AG08395 (cell line): ENCODE measurements at regions not wholly inside any gene's neighbourhood (a gene's known extent, or its start where the extent isn't known, plus 50 kb on each side); places are given as distances from the start of the nearest gene placed in this dataset.
"Not testable (repeated sequence)": the region's sequence is repeated elsewhere in the genome, so short reads cannot be mapped to it uniquely, and the experiment has no call there.

Experiments
- DNase-seq: peaks from one replicate; pipeline ENCODE4 v3.0.0; 2012; ENCODE audit warnings: mixed read lengths, low spot score

DNA sequence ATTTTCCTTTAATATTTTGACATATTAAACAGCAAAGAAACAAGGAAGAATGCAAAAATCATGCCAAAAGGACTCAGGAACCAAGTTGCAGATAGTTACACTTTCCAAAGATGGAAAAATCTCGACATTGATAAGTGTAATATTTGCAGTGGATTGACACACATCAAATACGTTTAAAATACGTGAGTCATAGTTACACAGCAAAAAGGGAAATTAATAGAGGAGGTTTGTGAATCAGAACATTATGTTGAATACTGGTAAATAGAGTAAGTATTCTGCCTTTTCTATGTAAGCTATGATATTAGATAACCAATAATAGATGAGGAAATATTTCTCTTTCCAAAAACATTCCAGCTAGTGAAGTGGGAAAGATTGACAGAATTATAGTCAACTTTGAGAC lies 1761.3 kb upstream of the IGFBP7 start:
- no peak for DNase-seq

DNA sequence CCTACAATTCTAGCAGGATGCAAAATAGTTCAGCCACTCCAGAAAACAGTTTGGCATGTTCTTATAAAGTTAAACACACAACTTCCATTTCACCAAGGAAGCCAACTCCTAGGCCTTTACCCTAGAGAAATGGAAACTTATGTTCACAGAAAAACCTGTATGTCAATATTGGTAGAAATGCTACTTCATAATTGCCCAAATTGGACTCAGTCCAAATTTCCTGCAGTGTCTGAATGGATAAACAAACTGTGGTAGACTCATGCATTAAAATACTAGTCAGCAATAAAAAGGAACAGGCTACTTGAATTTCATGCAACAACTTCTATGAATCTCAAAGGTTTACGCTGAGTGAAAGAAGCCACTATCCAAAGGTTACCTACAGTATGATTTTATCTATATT lies 1738.8 kb upstream of the IGFBP7 start:
- DNase-seq: no peak

DNA sequence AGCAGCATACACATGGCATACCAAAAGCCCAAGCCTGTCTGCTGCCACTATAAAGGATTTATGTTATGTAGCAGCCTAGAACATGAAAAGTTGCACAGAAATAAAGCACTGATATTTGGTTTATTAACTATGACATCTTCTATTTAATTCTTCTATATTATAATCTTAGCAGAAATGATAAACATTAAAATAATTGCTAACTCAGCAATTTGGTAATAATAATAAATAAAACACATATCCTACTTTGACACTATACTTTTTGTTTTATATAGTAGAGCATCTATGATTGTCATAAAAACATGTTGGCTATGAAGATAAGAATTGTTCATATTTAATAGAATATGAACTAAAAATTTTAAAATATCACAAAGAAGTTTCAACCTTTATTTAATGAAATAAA lies 1733.3 kb upstream of the IGFBP7 start:
- no peak for DNase-seq

DNA sequence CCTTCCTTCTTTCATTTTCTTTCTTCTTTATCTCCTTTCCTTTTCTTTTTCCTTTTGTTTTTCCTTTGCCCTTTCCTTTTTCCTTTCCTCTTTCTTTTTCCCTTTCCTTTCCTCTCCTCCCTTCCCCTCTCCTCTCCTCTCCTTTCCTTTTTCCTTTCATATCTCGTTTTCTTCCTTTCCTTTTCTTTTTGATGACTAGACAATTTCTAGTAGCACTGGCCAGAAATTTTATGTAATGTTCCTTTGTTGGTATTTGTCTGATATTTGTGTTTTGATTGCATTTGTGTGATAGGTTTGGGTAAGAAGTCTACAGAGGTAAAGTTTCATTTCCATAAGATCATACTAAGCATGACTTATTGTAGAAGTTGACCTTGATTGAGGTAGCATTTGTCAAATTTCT lies 1722.9 kb upstream of the IGFBP7 start:
- DNase-seq: no peak

DNA sequence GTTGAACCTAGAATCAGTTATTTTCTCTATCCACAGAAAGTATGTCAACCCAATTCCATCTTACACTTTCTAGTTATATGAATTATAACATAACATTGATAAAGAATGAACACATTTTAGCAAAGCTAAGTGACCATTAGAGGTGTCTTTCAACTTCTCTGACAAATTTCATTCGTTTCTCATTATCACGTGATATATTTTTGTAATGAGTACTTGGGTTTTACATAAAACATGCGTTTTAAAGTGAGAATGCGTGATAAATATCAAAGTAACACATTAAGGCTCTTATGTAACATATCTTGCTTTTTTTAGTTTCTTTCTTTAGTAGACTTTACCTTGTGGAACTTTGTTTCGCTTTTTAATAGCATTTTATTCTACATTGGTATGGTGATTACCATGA lies 1715.1 kb upstream of the IGFBP7 start:
- DNase-seq: no peak

DNA sequence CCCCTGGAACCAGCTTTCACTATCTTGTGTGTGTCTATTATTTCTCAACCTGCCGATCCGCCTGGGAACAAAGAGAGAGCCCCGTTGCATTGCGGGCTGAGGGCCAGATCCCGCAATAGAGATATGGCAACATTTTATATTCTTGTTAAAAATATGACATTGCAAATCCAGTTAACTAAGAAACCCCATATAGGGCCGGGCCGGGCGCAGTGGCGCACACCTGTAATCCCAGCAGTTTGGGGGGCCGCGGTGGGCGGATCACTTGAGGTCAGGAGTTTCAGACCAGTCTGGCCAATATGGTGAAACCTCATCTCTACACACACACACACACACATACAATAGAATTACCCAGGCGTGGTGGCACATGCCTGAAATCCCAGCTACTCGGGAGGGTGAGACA lies 1708.4 kb upstream of the IGFBP7 start:
- DNase-seq: not testable (repeated sequence)

DNA sequence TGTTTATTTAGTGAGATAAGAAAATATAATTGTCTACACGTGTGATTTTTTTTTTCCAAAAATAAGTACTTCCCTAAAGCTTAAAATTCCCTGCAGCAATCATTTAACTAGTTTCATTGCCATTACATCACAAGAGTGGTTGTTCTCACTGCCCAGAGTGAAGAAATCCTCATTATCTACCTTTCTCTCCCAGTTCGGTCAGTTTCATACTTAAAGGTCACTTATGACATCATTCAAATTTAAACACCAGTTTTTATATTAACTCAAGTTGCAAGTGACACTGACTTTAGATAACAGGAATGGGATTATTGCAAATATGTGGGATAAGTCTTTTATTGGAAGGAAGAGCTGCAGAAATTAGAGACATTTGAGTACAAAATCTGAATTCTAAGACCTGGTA lies 1699.8 kb upstream of the IGFBP7 start:
- no peak for DNase-seq

DNA sequence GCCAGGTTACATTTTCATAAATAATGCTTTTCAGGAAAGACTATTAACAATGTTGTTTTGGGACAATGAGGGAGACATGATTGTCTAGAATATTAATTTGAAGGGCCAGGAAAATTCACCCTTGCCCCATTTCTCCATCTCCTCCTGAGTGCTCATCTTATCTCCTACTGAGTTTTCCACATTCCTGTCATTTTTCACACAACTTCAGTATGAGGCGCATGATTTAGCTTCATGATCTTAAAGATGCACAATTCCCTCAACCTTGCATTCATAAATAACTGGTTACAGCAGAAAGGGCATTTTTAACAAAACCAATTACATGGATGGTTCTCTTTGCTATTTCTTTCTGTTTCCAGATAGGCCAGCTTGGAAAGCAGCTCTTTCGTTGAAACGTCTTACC lies 1699.2 kb upstream of the IGFBP7 start:
- DNase-seq: no peak

DNA sequence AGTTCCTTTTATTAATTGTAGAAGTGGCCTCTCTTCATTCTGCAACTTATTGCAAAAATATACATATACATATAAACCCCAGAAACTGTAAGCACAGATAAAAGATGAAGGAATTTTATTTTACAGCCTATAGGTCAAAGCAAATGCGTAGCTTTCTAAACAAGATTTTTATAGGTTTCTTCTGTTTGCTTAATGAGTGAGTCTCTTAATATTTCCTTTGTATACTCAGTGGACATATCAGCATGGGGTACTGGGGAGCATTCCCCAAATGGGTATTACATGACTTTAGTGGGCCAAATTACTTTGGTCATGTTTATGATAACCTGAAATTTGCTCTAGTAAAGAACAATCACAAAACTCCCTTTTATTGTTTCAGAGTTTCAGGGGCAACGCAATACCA lies 1698.6 kb upstream of the IGFBP7 start:
- DNase-seq: no peak

DNA sequence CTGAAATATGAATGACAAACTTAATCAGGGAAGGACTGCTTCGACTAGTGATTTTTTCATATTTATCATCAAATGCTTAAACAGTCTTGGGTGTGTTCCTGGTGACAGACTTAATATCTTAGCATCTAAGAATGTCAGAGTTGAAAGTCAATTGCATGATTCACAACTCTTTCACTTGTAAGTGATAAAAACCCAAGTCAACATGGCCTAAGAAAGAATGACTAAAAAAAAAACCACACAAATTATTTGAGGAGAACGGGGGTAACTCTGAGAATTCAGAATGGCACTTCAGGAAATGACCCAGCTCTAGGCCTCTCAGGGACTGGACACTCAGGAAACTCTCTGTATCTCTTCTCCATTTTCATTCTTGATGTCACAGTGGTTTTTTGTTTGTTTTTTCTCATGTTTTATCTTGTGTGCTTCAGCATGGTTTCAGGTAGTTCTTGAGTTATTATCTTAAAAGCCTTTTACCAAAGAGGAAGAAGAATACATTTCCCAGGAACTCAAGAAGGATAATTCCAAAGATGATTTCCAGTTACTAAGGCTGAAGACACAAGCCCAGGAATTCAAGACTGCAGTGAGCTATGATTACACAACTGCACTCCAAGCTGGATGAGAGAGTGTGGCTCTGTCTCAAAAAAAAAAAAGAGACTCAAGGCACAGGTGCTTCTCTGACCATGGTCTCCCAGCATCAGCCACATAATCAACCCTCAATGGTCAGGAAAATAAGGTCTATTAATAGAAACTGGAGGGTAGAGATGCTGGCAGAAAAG lies 1697.8 kb upstream of the IGFBP7 start:
- no peak for DNase-seq

DNA sequence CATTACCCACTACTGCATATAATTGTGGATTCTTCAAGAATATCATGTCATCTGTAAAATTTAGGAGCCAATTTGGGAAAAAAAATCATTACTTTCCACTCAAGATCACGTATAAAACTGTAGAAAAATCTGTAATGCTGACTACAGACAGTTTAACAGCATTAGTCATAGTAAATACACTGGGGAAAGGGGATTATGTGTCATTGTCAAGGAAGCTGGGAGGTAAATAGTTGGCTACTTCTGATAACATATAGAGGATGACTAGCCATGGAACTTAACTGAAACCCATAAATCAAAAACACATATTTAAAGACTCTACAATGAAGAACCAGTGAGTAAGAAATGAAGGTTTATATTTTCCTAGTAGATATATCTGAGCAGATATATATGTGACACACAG lies 1666.4 kb upstream of the IGFBP7 start:
- no peak for DNase-seq

DNA sequence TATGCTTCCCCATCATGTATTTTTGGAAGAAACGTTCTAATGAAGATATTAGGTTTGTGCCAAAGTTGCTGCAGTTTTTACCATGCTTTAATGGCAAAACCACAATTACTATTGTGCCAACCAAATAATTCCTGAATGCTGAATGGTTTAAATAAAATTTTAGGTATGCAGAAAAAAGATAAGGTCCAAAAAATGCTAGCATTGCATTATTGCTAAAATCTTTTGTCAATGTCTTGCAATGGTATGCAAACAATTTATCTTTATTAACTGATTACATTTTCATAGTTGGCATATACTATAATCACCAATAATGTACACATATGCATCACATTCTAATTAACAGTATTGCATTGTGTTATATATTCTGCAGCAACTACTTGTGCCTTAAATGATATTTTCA lies 1657.4 kb upstream of the IGFBP7 start:
- no peak for DNase-seq

DNA sequence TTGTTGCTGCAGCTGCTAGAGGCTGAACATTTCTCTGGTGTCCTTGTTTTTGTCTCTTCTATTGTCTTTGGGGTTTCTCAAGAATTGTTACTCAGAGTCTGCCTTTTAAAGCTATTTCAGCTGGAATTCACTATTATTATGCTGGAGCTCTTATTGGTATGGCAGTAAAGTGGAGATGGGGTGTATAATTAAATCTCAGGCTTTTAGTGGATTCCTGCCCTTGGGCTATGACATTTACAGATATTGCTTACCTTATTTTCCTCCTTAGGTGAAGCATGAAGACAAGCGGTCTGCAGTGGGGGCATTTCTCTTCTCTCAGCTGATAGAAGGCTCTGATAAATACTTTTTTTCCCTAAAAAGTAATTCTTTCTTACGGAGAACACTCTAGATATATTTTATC lies 1656.6 kb upstream of the IGFBP7 start:
- DNase-seq: no peak

DNA sequence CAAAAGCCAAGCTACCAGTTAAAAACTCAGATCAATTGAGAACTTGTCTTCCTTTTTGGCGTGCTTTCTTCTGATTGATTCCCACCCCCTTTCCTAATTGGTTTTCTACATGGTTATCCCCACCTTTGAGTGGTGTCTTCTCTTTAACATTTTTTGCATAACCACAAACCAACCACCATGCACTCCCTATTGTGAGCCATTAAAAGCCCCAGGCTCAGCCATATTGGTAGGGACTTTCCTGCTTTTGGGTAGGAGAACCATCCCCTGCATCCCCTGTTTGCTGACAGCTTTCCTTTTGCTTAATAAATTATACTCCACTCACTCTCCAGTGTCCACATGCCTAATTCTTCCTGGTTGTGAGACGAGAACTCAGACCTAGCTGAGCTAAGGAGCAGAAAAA lies 1651.4 kb upstream of the IGFBP7 start:
- no peak for DNase-seq

DNA sequence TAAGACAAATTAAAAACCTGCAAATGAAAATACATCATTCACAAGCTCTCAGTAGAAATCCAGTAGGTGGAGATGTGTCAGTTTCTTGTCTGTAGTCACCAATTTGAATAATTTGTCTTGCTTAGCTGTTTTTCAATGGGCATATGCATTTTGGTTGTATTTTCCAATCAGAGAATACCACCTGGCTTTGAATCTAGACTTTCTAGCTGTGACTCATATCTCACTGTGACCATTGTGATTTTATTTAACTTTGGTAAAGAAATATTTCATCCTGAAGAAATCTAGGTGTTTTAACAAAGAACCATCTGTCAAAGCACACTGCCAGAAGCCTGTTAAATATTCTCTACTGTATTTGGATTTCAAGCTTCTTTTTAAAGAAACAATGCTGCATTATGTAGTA lies 1650.6 kb upstream of the IGFBP7 start:
- DNase-seq: no peak

DNA sequence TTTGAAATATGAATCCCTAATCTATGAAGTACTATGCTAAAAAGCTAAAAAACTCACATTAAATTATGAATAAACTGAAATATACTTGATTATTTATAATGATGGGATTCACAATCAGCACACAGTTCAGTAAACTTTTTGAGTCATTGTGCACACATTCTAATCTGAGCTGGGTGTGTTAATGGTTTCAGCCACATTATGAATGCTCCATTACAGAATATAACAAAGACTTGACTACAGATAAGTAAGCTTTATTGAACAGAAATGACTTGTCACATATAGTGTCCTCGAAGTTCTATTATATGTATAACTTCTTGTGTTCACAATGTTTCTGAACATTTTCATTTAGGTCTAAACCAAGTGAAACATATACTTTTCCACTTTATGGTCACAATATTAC lies 1649.9 kb upstream of the IGFBP7 start:
- no peak for DNase-seq

DNA sequence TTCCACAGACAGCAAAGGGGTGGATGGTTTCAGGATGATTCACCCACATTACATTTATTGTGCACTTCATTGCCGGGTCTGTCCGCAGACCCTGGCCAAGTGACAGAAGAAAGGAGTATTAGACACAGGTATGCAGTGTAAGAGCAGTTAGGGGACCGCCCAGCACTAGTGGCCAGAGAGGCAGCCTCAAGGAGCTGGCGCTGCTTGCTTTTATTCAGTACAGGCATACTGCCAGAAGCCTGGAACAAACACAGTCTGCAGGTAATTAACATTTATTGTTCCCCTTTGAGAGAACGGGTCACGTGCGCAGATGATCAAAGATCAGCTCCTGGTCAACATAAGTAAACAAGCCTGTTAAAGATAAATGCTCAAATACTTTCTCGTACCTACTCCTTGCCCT lies 1639.0 kb upstream of the IGFBP7 start:
- DNase-seq: no peak

DNA sequence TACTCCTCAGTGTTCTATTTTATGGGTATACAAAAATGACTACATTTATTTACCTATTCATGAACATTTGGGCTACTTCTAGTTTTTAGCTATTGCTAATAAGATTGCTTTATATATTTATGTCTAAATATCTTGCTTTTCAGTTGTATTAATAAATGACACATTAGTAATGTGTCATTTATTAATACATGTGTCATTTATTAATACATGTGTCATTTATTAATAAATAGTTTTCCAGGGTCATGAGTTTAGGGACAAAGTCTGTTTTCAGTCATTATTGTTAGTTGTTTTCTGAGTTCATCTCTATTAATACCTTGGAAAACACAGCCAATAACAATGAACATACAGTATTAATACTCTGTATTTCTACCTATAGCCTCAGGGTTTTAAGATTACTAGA lies 1630.7 kb upstream of the IGFBP7 start:
- DNase-seq: no peak

DNA sequence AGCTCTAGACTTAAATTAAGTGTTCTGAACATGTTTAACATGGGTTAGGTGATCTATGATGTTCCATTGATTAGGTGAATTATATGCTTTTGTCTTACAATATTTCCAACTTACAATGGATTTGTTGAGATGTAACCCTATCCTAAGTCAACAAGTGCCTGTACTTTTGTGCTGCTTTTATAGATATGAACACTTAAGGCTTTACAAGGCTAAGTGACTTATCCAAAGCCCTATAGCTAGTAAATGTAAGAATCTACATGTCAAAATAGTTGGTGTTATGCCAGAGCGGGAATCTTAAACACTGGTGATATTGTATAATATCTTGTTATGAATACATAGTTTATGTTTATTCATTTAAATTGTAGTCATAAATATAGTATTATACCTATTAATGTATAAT lies 1629.1 kb upstream of the IGFBP7 start:
- DNase-seq: peak; percentile 0

DNA sequence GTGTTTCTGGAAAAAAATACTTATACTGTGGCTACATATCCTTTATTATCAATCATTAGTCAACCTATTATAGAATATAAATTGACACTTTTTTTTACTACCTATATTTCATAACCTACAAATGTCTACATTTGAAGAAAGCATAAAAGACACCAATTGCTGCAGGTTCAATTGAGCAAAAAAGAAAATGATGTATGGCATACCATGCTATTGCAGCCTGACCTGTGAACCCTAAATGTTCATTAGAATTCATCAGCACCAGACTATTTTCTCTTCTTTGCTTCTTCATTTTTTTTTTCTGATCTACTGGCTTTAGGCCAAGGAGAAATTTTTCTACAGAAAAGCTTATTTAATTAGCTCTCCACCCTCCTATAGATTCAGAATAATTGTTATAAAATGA lies 1628.2 kb upstream of the IGFBP7 start:
- no peak for DNase-seq

DNA sequence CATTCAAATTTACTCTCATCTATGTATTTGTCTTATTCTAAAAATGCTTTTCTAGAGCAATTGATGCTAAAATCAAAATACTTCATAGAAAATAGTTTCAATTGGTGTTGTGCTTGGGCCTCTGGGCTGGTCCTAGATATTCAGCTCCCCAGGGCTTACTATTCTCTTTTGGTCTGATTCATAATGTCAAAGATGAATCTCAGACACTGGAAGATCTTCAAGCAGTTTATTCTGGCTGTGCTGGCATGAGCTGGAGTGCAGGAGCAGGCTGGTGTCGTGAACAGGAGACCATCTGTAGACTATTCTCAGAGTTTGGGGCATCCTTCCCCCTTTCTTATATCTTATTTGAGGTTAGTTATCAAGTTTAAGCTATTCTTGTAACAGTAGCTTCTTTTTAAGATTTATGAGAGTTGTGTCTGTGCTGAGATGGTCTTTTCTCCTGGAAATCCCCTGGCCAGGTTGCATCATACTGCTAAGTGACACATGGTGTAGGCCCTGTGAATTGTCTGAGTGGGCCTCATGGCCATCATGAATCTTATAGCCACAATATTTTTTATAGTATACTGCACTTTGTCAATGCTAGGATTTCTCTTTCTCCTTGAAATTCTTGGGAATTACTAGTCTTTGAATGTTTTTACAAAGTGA lies 1624.0 kb upstream of the IGFBP7 start:
- DNase-seq: no peak

DNA sequence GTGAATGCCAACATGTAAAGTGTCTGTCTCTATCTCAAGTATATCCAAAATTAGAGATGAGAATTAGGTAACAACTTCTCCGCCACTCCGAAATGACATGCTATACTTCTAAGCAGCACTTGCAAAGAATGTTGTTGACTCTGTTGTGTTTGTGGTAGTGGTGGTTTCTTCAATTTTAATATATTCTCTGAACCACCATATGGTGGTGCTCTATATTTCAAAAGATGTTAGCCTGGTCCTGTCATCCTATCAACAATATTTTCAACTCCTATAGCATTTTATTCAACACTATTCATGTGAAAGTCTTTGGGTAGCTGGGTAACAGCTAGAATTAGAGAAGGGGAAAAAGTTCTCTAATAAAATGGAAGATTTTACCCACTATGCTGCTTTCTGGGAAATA lies 1622.8 kb upstream of the IGFBP7 start:
- no peak for DNase-seq

DNA sequence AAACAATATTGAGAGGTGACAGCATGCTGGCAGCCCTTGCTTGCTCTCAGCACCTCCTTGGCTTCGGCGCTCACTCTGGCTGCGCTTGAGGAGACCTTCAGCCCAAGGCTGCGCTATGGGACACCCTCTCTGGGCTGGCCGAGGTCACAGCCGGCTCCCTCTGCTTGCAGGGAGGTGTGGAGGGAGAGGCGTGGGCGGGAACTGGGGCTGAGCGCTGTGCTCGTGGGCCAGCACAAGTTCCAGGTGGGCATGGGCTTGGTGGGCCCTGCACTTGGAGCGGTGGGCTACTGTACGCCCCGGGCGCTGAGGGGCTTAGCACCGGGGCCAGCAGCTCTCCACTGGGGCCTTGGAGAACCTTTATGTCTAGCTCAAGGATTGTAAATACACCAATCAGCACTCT lies 1613.8 kb upstream of the IGFBP7 start:
- DNase-seq: no peak

DNA sequence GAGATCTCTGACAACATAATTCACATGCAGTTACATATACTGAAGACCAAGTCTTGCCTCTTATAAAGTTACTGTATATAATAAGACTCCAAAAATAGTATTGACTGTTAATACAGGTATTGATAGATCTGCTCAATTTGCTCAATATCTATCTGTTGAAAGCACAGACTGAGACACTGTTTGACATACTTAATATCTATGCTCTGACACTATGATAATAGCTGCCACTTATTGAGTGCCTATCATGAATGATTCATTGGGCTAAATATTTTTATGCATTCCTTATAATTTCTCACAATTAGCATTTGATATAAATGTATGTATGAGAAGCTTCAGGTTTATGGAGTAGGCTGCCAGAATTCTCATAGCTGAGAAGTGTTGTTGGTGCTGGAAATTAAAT lies 1600.9 kb upstream of the IGFBP7 start:
- no peak for DNase-seq
